ENCODE measurements at regions not wholly inside any gene's neighbourhood (a gene's known extent, or its start where the extent isn't known, plus 50 kb on each side); places are given as distances from the start of the nearest gene placed in this dataset.

- TF ChIP-seq ZFX (IDR thresholded peaks at IDR 0.05; ENCODE audit: borderline replicate concordance), result no peak
- TF ChIP-seq, protein P1, sequence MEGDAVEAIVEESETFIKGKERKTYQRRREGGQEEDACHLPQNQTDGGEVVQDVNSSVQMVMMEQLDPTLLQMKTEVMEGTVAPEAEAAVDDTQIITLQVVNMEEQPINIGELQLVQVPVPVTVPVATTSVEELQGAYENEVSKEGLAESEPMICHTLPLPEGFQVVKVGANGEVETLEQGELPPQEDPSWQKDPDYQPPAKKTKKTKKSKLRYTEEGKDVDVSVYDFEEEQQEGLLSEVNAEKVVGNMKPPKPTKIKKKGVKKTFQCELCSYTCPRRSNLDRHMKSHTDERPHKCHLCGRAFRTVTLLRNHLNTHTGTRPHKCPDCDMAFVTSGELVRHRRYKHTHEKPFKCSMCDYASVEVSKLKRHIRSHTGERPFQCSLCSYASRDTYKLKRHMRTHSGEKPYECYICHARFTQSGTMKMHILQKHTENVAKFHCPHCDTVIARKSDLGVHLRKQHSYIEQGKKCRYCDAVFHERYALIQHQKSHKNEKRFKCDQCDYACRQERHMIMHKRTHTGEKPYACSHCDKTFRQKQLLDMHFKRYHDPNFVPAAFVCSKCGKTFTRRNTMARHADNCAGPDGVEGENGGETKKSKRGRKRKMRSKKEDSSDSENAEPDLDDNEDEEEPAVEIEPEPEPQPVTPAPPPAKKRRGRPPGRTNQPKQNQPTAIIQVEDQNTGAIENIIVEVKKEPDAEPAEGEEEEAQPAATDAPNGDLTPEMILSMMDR (IDR thresholded peaks at IDR 0.05), result no peak
- no peak overlapping the region for H3K27ac ChIP-seq
These were observed 1348.9 kb upstream of the FLRT2 start for GRCh38 chr14:84181072-84181471.

DNA sequence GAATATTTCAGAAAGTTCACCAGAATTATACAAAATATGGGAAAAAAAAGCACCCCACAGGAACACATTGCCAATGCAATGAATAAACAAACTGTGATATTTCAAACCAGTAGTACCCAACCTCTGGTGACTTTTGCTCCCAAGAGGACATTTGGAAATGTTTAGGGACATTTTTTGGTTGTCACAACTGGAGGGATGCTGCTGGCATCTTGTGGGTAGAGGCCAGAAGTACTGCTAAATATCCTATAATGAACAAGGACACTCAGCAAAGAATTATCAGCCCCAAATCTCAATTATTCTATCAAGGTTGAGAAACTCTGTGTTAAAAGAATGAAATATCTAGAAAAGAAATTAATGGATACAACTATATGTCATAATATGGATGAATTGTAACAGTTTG is 1334.4 kb upstream of the FLRT2 start:
- no peak overlapping the region for H3K27ac ChIP-seq
- TF ChIP-seq ZFX (IDR thresholded peaks at IDR 0.05; ENCODE audit: borderline replicate concordance), result no peak
- TF ChIP-seq, protein P1 (IDR thresholded peaks at IDR 0.05), result no peak

DNA sequence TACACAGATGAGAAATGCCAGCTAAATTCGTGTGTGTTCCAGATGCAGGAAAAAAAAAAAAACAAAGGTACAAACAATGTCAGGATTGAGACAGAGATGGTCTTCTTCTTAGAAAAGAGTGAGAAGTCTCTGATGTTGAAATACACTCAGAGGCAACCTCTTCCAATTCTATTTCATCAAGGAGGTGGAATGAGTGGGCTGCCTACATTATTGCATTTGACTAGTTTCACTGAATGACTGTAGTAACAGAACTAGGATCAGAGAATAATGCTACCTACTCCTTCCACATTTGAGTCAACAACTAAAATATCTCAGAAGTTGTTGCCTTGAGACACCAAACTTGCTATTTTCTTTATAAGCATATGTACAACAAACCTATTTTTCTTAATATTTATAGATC is 1332.2 kb upstream of the FLRT2 start:
- TF ChIP-seq, protein P1 (IDR thresholded peaks at IDR 0.05), result no peak
- TF ChIP-seq ZFX (IDR thresholded peaks at IDR 0.05; ENCODE audit: borderline replicate concordance), result no peak
- no peak overlapping the region for H3K27ac ChIP-seq

- no peak overlapping the region for H3K27ac ChIP-seq
- no peak for TF ChIP-seq ZFX (IDR thresholded peaks at IDR 0.05; ENCODE audit: borderline replicate concordance)
- TF ChIP-seq, protein P1 (IDR thresholded peaks at IDR 0.05), result no peak
These were observed 1327.5 kb upstream of the FLRT2 start for GRCh38 chr14:84202486-84202885.

GRCh38 chr14:84203896-84204295 is 1326.0 kb upstream of the FLRT2 start:
- TF ChIP-seq, protein P1 (IDR thresholded peaks at IDR 0.05), result no peak
- TF ChIP-seq ZFX (IDR thresholded peaks at IDR 0.05; ENCODE audit: borderline replicate concordance), result no peak
- H3K27ac ChIP-seq, result no peak overlapping the region

- no peak overlapping the region for H3K27ac ChIP-seq
- TF ChIP-seq, protein P1 (IDR thresholded peaks at IDR 0.05), result no peak
- TF ChIP-seq ZFX (IDR thresholded peaks at IDR 0.05; ENCODE audit: borderline replicate concordance), result no peak
These were observed 1321.5 kb upstream of the FLRT2 start for GRCh38 chr14:84208451-84208850.

GRCh38 chr14:84209031-84209430 is 1320.9 kb upstream of the FLRT2 start:
- no peak overlapping the region for H3K27ac ChIP-seq
- no peak for TF ChIP-seq ZFX (IDR thresholded peaks at IDR 0.05; ENCODE audit: borderline replicate concordance)
- TF ChIP-seq, protein P1 (IDR thresholded peaks at IDR 0.05), result no peak

Measured in 22Rv1 (cell line).